OCI-LY7 (cell line): ENCODE measurements at regions not wholly inside any gene's neighbourhood (a gene's known extent, or its start where the extent isn't known, plus 50 kb on each side); places are given as distances from the start of the nearest gene placed in this dataset.

Source experiments
- BruUV-seq: library from RNA; stranded (reverse); fragments of 400-500 nt; replicated peaks from 2 replicates; lab custom pipeline; 2021; lab: Mats Ljungman, UMichigan
- CTCF ChIA-PET: fragments of 300-600 bp; sonication (Branson Sonifier 250); formaldehyde crosslinking; loops from one replicate; lab custom pipeline; 2022; ENCODE audit warnings: antibody characterized with exemption; ENCODE audit not compliant: unreplicated experiment; lab: Charles Lee
- POLR2A ChIA-PET: fragments of 300-600 bp; sonication (Branson Sonifier 250); formaldehyde crosslinking; loops from one replicate; lab custom pipeline; 2022; ENCODE audit warnings: antibody characterized with exemption; lab: Charles Lee
- DNase-seq: peaks from one replicate; pipeline ENCODE4 v3.0.0-alpha.2; 2015; ENCODE audit warnings: low spot score
- H2AFZ ChIP-seq: fragments of 200-600 bp; sonication (generic), shearing (Covaris generic); 2 replicates; pipeline ENCODE4 v1.6.1; 2014; ENCODE audit warnings: mild to moderate bottlenecking, antibody characterized with exemption, low read length, moderate library complexity
- H3K27ac ChIP-seq: fragments of 200-600 bp; sonication (generic); 2 replicates; pipeline ENCODE4 v1.5.1; 2014; ENCODE audit warnings: mixed run types, low read depth, mild to moderate bottlenecking, moderate library complexity, low read length, inconsistent platforms; ENCODE audit not compliant: poor library complexity, severe bottlenecking
- H3K36me3 ChIP-seq: fragments of 200-600 bp; sonication (generic); 2 replicates; pipeline ENCODE4 v1.6.1; 2014; ENCODE audit warnings: mild to moderate bottlenecking, antibody characterized with exemption, low read length, moderate library complexity, mixed read lengths; ENCODE audit not compliant: insufficient read depth
- H3K4me1 ChIP-seq: fragments of 200-600 bp; sonication (generic); 2 replicates; pipeline ENCODE4 v1.5.1; 2014; ENCODE audit warnings: mild to moderate bottlenecking, low read length; ENCODE audit not compliant: insufficient read depth, poor library complexity, severe bottlenecking
- H3K4me2 ChIP-seq: fragments of 200-600 bp; sonication (generic); 2 replicates; pipeline ENCODE4 v1.6.1; 2014; ENCODE audit warnings: mild to moderate bottlenecking, low read length
- H3K4me3 ChIP-seq: fragments of 200-600 bp; sonication (generic); 2 replicates; pipeline ENCODE4 v1.5.1; 2014; ENCODE audit warnings: mild to moderate bottlenecking, low read depth, low read length; ENCODE audit not compliant: poor library complexity, severe bottlenecking
- H3K79me2 ChIP-seq: fragments of 200-600 bp; sonication (generic); 2 replicates; pipeline ENCODE4 v1.6.1; 2016; ENCODE audit warnings: low read depth, mild to moderate bottlenecking, low read length, moderate library complexity, mixed read lengths; ENCODE audit not compliant: insufficient read depth
- H3K9me2 ChIP-seq: fragments of 200-600 bp; sonication (generic); 2 replicates; pipeline ENCODE4 v1.6.1; 2016; ENCODE audit warnings: mild to moderate bottlenecking, low read length, mixed read lengths; ENCODE audit not compliant: insufficient read depth
- H3K9me3 ChIP-seq: fragments of 200-600 bp; sonication (generic); 2 replicates; pipeline ENCODE4 v1.6.1; 2014; ENCODE audit warnings: mild to moderate bottlenecking, mixed run types, low read length, mixed read lengths
- H4K20me1 ChIP-seq: fragments of 200-600 bp; sonication (generic); 2 replicates; pipeline ENCODE4 v1.6.1; 2014; ENCODE audit warnings: mild to moderate bottlenecking, antibody characterized with exemption, low read length, moderate library complexity, mixed read lengths; ENCODE audit not compliant: insufficient read depth
- EZH2phosphoT487 ChIP-seq: fragments of 200-600 bp; sonication (generic); IDR thresholded peaks from 2 replicates; pipeline ENCODE4 v1.6.1; 2018; ENCODE audit warnings: low read depth, borderline replicate concordance, mild to moderate bottlenecking, mixed run types, antibody characterized with exemption, low read length, moderate library complexity, mixed read lengths
- intact Hi-C: fragments of 100-400 bp; cut with micrococcal nuclease; formaldehyde crosslinking; loops from one replicate; pipeline ENCODE4 v1.10.0; 2022; ENCODE audit not compliant: unreplicated experiment
- TF ChIP-seq, protein P1 (sequence below): fragments of 200-600 bp; sonication (generic); conservative IDR thresholded peaks from 2 replicates; pipeline ENCODE4 v1.5.1; 2014; ENCODE audit warnings: mild to moderate bottlenecking, antibody characterized with exemption, low read length, moderate library complexity, mixed read lengths

- BruUV-seq, result no TSS peak
- H4K20me1 ChIP-seq, result no peaks in the 10 kb centered on the region
- H2AFZ ChIP-seq, result no peak overlapping the region
- ChIA-PET CTCF (no interaction called here), POLR2A (no interaction called here)
- H3K9me2 ChIP-seq, result no peaks in the 10 kb centered on the region
- H3K9me3 ChIP-seq, result no peaks in the 10 kb centered on the region
- intact Hi-C loops, result no loop called here
- DNase-seq, result no peak
- H3K27ac ChIP-seq, result no peak overlapping the region
- H3K36me3 ChIP-seq, result no peaks in the 10 kb centered on the region
- no peak overlapping the region for H3K4me3 ChIP-seq
- no peak for TF ChIP-seq EZH2phosphoT487
- TF ChIP-seq, protein P1, sequence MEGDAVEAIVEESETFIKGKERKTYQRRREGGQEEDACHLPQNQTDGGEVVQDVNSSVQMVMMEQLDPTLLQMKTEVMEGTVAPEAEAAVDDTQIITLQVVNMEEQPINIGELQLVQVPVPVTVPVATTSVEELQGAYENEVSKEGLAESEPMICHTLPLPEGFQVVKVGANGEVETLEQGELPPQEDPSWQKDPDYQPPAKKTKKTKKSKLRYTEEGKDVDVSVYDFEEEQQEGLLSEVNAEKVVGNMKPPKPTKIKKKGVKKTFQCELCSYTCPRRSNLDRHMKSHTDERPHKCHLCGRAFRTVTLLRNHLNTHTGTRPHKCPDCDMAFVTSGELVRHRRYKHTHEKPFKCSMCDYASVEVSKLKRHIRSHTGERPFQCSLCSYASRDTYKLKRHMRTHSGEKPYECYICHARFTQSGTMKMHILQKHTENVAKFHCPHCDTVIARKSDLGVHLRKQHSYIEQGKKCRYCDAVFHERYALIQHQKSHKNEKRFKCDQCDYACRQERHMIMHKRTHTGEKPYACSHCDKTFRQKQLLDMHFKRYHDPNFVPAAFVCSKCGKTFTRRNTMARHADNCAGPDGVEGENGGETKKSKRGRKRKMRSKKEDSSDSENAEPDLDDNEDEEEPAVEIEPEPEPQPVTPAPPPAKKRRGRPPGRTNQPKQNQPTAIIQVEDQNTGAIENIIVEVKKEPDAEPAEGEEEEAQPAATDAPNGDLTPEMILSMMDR, result no peak
- no peaks in the 10 kb centered on the region for H3K79me2 ChIP-seq
- no peak overlapping the region for H3K4me2 ChIP-seq
- no peaks in the 10 kb centered on the region for H3K4me1 ChIP-seq
Observed at GRCh38 chr9:108197008-108197365, 658.8 kb downstream of the ACTL7B start.

DNA sequence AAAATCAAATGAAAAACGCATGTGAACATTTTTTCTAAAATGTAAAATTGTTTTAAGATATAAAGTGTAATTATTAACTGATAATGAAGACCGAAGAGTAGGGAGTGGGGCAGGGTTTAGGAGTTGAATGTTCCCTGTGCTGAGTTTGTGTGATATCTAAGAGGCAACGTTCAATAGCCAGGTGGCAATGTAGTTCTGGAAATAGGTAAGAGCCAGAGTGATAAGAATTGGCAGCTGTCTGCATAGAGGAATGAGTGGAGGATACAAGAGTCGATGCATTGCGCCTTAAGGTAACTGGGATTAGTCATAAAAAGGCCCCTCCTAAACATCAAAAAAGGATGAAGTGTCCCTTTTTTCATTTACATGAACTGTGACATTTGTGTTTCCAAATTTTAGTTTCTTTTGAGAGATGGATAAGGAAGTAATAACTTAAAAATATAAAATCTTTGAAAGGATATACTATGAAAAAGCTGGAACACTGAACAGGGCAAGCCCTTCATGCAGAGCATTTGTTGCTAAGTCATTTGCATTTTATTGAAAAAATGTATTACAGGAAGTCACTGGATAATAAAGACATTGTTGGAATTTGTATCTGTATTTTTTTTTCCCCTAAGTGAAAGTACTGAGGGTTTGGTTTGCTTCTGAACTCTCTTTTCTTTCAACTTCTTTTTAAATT lies 659.3 kb downstream of the ACTL7B start:
- H3K4me1 ChIP-seq, result no peaks in the 10 kb centered on the region
- H3K27ac ChIP-seq, result no peak overlapping the region
- no peaks in the 10 kb centered on the region for H3K36me3 ChIP-seq
- intact Hi-C loops, result no loop called here
- H3K79me2 ChIP-seq, result no peaks in the 10 kb centered on the region
- H3K4me3 ChIP-seq, result no peak overlapping the region
- BruUV-seq, result no TSS peak
- DNase-seq, result no peak
- POLR2A ChIA-PET, result interaction anchor here (0.7 kb wide), 1 partner anchor 21 kb away, joined by 3 read pairs; no protein-coding TSS in a partner anchor
- no peaks in the 10 kb centered on the region for H3K9me2 ChIP-seq
- no peak for TF ChIP-seq EZH2phosphoT487
- TF ChIP-seq, protein P1, result no peak
- H2AFZ ChIP-seq, result no peak overlapping the region
- no peaks in the 10 kb centered on the region for H4K20me1 ChIP-seq
- H3K4me2 ChIP-seq, result no peak overlapping the region
- CTCF ChIA-PET, result no interaction called here
- no peaks in the 10 kb centered on the region for H3K9me3 ChIP-seq

GRCh38 chr9:108194154-108194553 lies 661.6 kb downstream of the ACTL7B start:
- Histone ChIP-seq H2AFZ (no peak overlapping the region), H3K9me3 (no peaks in the 10 kb centered on the region), H3K4me3 (no peak overlapping the region), H3K27ac (no peak overlapping the region), H3K79me2 (no peaks in the 10 kb centered on the region), H4K20me1 (no peaks in the 10 kb centered on the region), H3K9me2 (no peaks in the 10 kb centered on the region), H3K4me1 (no peaks in the 10 kb centered on the region), H3K36me3 (no peaks in the 10 kb centered on the region), H3K4me2 (no peak overlapping the region)
- intact Hi-C loops, result no loop called here
- DNase-seq, result no peak
- TF ChIP-seq, protein P1, result no peak
- TF ChIP-seq EZH2phosphoT487, result no peak
- POLR2A ChIA-PET, result no interaction called here
- CTCF ChIA-PET, result no interaction called here
- no TSS peak for BruUV-seq
